ENCODE measurements at regions not wholly inside any gene's neighbourhood (a gene's known extent, or its start where the extent isn't known, plus 50 kb on each side); places are given as distances from the start of the nearest gene placed in this dataset.

DNA sequence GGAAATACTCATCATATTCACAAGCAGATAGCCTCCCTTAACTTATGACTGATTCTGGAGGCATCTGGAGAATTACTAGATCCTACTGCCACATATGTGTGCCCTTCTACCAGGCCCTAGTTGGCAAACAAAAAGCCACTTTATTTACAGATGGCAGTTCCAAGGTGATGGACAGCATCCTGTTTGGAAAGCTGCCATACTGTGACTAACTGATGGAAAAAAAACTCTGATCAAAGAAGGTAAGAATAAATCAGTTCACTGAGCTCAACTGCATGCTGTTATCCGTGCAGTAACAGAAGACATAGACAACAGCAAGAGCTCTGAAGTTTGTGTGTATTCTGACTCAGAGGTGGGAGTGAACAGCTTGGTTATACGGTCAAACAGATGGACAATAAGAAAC is 279.8 kb upstream of the POU5F2 start:
- H3K9me3 ChIP-seq (ENCODE audit: control insufficient read depth, insufficient read depth, low read length), result no peaks in the 10 kb centered on the region
- no peak overlapping the region for H3K27ac ChIP-seq (ENCODE audit: low read depth, low read length)
- no peaks in the 10 kb centered on the region for H3K27me3 ChIP-seq (ENCODE audit: control insufficient read depth, insufficient read depth, low read length)
- DNase-seq (ENCODE audit: low read depth, low spot score), result no peak
- H3K4me3 ChIP-seq (ENCODE audit: low read depth, low read length), result no peak overlapping the region
- ChIA-PET CTCF (no interaction called here), POLR2A (no interaction called here)
- TF ChIP-seq, protein P1, sequence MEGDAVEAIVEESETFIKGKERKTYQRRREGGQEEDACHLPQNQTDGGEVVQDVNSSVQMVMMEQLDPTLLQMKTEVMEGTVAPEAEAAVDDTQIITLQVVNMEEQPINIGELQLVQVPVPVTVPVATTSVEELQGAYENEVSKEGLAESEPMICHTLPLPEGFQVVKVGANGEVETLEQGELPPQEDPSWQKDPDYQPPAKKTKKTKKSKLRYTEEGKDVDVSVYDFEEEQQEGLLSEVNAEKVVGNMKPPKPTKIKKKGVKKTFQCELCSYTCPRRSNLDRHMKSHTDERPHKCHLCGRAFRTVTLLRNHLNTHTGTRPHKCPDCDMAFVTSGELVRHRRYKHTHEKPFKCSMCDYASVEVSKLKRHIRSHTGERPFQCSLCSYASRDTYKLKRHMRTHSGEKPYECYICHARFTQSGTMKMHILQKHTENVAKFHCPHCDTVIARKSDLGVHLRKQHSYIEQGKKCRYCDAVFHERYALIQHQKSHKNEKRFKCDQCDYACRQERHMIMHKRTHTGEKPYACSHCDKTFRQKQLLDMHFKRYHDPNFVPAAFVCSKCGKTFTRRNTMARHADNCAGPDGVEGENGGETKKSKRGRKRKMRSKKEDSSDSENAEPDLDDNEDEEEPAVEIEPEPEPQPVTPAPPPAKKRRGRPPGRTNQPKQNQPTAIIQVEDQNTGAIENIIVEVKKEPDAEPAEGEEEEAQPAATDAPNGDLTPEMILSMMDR (IDR thresholded peaks at IDR 0.05; ENCODE audit: low read depth, low read length), result no peak

DNA sequence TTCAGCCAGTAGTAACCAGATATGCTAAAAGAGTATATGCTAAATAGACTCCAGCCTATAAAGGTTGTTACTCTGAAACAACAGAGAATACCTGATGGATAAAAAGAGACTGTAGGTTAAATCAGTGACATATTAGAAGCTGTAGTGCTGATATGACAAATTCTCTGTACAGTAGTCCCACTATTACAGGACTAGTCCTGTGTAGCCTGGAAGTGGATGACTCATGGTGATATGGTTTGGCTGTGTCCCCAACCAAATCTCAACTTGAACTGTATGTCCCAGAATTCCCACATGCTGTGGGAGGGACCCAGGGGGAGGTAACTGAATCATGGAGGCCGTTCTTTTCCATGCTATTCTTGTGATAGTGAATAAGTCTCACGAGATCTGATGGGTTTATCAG is 276.2 kb upstream of the POU5F2 start:
- TF ChIP-seq, protein P1 (IDR thresholded peaks at IDR 0.05; ENCODE audit: low read depth, low read length), result no peak
- ChIA-PET CTCF (no interaction called here), POLR2A (no interaction called here)
- no peak for DNase-seq (ENCODE audit: low read depth, low spot score)
- Histone ChIP-seq H3K27me3 (ENCODE audit: control insufficient read depth, insufficient read depth, low read length) (no peaks in the 10 kb centered on the region), H3K4me3 (ENCODE audit: low read depth, low read length) (no peak overlapping the region), H3K9me3 (ENCODE audit: control insufficient read depth, insufficient read depth, low read length) (no peaks in the 10 kb centered on the region), H3K27ac (ENCODE audit: low read depth, low read length) (no peak overlapping the region)

DNA sequence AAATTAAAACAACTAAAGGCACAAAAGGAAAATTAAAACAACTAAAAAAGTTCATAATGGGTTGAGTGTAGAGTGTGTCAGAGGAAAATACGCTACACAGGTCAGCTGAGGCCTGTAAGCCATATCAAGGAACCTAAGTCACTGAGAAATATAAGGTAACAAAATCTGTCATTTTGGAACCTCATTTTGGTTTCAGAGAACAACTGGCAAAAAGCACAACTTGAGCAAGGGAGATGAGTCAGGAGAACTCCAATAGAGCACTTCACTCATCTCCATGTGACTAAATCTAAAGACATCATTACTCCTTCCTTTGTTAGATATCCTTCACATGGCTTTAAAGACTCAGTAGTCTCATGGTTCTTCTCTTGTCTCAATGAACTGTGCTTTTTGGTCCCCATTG is 269.4 kb upstream of the POU5F2 start:
- ChIA-PET CTCF (interaction anchor here (0.6 kb wide), 1 partner anchor 49 kb away, joined by 3 read pairs; no protein-coding TSS in a partner anchor), POLR2A (no interaction called here)
- TF ChIP-seq, protein P1 (IDR thresholded peaks at IDR 0.05; ENCODE audit: low read depth, low read length), result no peak
- Histone ChIP-seq H3K27ac (ENCODE audit: low read depth, low read length) (no peak overlapping the region), H3K27me3 (ENCODE audit: control insufficient read depth, insufficient read depth, low read length) (no peaks in the 10 kb centered on the region), H3K9me3 (ENCODE audit: control insufficient read depth, insufficient read depth, low read length) (no peaks in the 10 kb centered on the region), H3K4me3 (ENCODE audit: low read depth, low read length) (no peak overlapping the region)
- no peak for DNase-seq (ENCODE audit: low read depth, low spot score)

DNA sequence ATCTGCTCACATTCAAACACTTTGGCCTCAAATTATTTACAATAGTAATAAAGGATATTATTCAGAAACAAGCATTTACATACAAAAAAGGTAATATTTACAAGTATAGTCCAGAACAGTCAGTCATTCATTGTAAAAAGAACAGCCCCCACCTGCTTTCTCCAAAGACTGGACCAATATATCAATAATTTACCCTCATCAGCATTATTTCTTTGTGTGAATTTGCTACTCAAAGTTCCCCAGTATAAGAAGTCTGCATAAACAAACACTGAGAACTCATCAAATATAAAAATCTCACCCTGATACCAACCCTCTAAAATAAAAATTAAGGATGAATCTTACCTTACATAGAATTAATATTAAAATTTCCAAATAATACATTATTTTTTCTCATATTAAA is 267.8 kb upstream of the POU5F2 start:
- CTCF ChIA-PET, result no interaction called here
- Histone ChIP-seq H3K4me3 (ENCODE audit: low read depth, low read length) (no peak overlapping the region), H3K27ac (ENCODE audit: low read depth, low read length) (no peak overlapping the region), H3K27me3 (ENCODE audit: control insufficient read depth, insufficient read depth, low read length) (no peaks in the 10 kb centered on the region), H3K9me3 (ENCODE audit: control insufficient read depth, insufficient read depth, low read length) (no peaks in the 10 kb centered on the region)
- no peak for DNase-seq (ENCODE audit: low read depth, low spot score)
- POLR2A ChIA-PET, result no interaction called here
- TF ChIP-seq, protein P1 (IDR thresholded peaks at IDR 0.05; ENCODE audit: low read depth, low read length), result no peak

DNA sequence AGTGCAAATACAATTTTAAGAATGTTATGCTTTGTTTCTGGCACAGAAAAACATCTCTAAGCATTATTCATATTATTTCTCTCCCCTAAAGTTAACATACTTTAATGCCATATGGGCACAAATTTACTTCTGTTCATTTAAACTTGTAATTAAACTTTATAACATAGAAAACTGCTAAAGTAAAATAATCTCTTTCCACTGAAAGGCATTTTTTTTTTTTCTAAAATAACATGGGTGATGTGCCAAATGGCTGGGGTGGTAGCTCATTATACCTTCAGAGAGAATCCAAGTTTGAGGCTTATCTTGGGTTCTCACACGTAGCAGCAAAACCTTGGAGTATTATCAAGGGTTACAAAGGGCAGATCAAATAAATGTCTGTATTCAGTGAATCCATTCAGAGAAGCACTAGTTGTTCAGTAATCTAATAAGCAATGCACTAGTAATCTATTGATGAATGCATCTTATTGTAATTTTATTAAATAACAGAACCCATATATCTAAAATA is 257.6 kb upstream of the POU5F2 start:
- Histone ChIP-seq H3K27ac (ENCODE audit: low read depth, low read length) (no peak overlapping the region), H3K4me3 (ENCODE audit: low read depth, low read length) (no peak overlapping the region), H3K27me3 (ENCODE audit: control insufficient read depth, insufficient read depth, low read length) (no peaks in the 10 kb centered on the region), H3K9me3 (ENCODE audit: control insufficient read depth, insufficient read depth, low read length) (no peaks in the 10 kb centered on the region)
- no peak for DNase-seq (ENCODE audit: low read depth, low spot score)
- ChIA-PET POLR2A (no interaction called here), CTCF (interaction anchor here (0.7 kb wide), 1 partner anchor 46 kb away, joined by 4 read pairs; no protein-coding TSS in a partner anchor)
- TF ChIP-seq, protein P1 (IDR thresholded peaks at IDR 0.05; ENCODE audit: low read depth, low read length), result no peak
